H1 (cell line): ENCODE measurements at regions not wholly inside any gene's neighbourhood (a gene's known extent, or its start where the extent isn't known, plus 50 kb on each side); places are given as distances from the start of the nearest gene placed in this dataset.

ENCODE experiments used
- CTCF ChIA-PET: fragments of 300-600 bp; sonication (Branson Sonifier 250); formaldehyde crosslinking; loops from one replicate; lab custom pipeline; 2021; ENCODE audit not compliant: partially characterized antibody; lab: Charles Lee
- POLR2A ChIA-PET: fragments of 300-600 bp; sonication (Branson Sonifier 250); formaldehyde crosslinking; loops from one replicate; lab custom pipeline; 2021; ENCODE audit warnings: inconsistent platforms; ENCODE audit not compliant: partially characterized antibody; lab: Charles Lee
- DNase-seq, 2 experiments: peaks; one replicate each; pipeline versions ENCODE4 v3.0.0 to v3.0.0-alpha.2; 2010 to 2022; ENCODE audit warnings: low spot score in 2 of 2, low read depth in 1 of 2, mixed read lengths in 1 of 2
- FAIRE-seq: peaks from 2 replicates; lab custom pipeline; 2011; peaks lifted over from hg19 to GRCh38; lab: Jason Lieb, UNC
- H2AFZ ChIP-seq: 2 replicates; pipeline ENCODE4 v1.8.1; 2012; ENCODE audit warnings: low read length, inconsistent platforms
- H2AK5ac ChIP-seq: 2 replicates; pipeline ENCODE4 v1.6.1; 2013; ENCODE audit warnings: low read depth, low read length
- H2BK120ac ChIP-seq: replicated peaks from 2 replicates; pipeline ENCODE3; 2013; ENCODE audit warnings: low read depth, low read length, inconsistent platforms
- H2BK12ac ChIP-seq: 2 replicates; pipeline ENCODE4 v1.6.1; 2013; ENCODE audit warnings: low read depth, low read length
- H2BK15ac ChIP-seq: 2 replicates; pipeline ENCODE4 v1.6.1; 2013; ENCODE audit warnings: low read length
- H2BK20ac ChIP-seq: 2 replicates; pipeline ENCODE4 v1.6.1; 2013; ENCODE audit warnings: low read length
- H2BK5ac ChIP-seq: 2 replicates; pipeline ENCODE4 v1.6.1; 2013; ENCODE audit warnings: low read depth, low read length
- H3K14ac ChIP-seq: 2 replicates; pipeline ENCODE4 v1.6.1; 2013; ENCODE audit warnings: inconsistent platforms; ENCODE audit not compliant: insufficient read length
- H3K18ac ChIP-seq: 2 replicates; pipeline ENCODE4 v1.6.1; 2013; ENCODE audit warnings: low read length; ENCODE audit errors: extremely low read depth
- H3K23ac ChIP-seq: 2 replicates; pipeline ENCODE4 v1.6.1; 2013; ENCODE audit warnings: inconsistent platforms; ENCODE audit not compliant: insufficient read length
- H3K23me2 ChIP-seq: 2 replicates; pipeline ENCODE4 v1.6.1; 2013; ENCODE audit warnings: low read depth, low read length
- H3K27ac ChIP-seq: 2 replicates; pipeline ENCODE4 v1.6.1; 2011; ENCODE audit warnings: low read depth, low read length, inconsistent platforms
- H3K27me3 ChIP-seq, 4 experiments: replicated peaks in 1 of 4; 1 replicate in 1 of 4; 2 replicates in 3 of 4; pipeline versions ENCODE4 v1.6.1 to v1.8.1; 2011 to 2013; ENCODE audit warnings: low read length in 3 of 4, mild to moderate bottlenecking in 3 of 4, inconsistent platforms in 2 of 4, mixed read lengths in 2 of 4, moderate library complexity in 1 of 4; ENCODE audit not compliant: control insufficient read depth in 3 of 4, insufficient read depth in 3 of 4; ENCODE audit errors: extremely low read depth in 1 of 4
- H3K36me3 ChIP-seq, 4 experiments: 2 replicates each; pipeline versions ENCODE4 v1.6.1 to v1.8.1; 2011 to 2013; ENCODE audit warnings: mild to moderate bottlenecking in 4 of 4, low read length in 3 of 4, moderate library complexity in 2 of 4, control low read depth in 1 of 4, inconsistent platforms in 1 of 4; ENCODE audit not compliant: insufficient read depth in 4 of 4, control insufficient read depth in 2 of 4
- H3K4ac ChIP-seq: replicated peaks from 2 replicates; pipeline ENCODE3; 2013; ENCODE audit warnings: low read length, low read depth, mixed read lengths, inconsistent platforms; ENCODE audit not compliant: insufficient read length
- H3K4me1 ChIP-seq, 4 experiments: replicated peaks in 1 of 4; 1 replicate in 1 of 4; 2 replicates in 3 of 4; pipeline versions ENCODE4 v1.6.1 to v1.8.1; 2011 to 2013; ENCODE audit warnings: low read length in 3 of 4, inconsistent platforms in 2 of 4, mixed read lengths in 1 of 4; ENCODE audit not compliant: insufficient read depth in 4 of 4, control insufficient read depth in 3 of 4
- H3K4me2 ChIP-seq, 2 experiments: 2 replicates each; pipeline versions ENCODE4 v1.6.1 to v1.8.1; 2011 to 2013; ENCODE audit warnings: low read depth in 2 of 2, low read length in 2 of 2, control low read depth in 1 of 2, inconsistent platforms in 1 of 2, mild to moderate bottlenecking in 1 of 2; ENCODE audit not compliant: insufficient read depth in 1 of 2
- H3K4me3 ChIP-seq, 4 experiments: fragments of 200-600, 300-600 bp in 1 of 4; sonication (generic), shearing (Covaris generic), sonication (Bioruptor Twin) in 1 of 4; 2 replicates each; pipeline versions ENCODE4 v1.5.1 to v1.8.1; 2011 to 2016; ENCODE audit warnings: low read length in 4 of 4, low read depth in 3 of 4, control low read depth in 2 of 4, inconsistent platforms in 2 of 4, mild to moderate bottlenecking in 2 of 4, mixed read lengths in 1 of 4, moderate library complexity in 1 of 4; ENCODE audit not compliant: insufficient read depth in 2 of 4; ENCODE audit errors: extremely low read depth in 1 of 4
- H3K56ac ChIP-seq: replicated peaks from 2 replicates; pipeline ENCODE3; 2013; ENCODE audit warnings: low read depth, mild to moderate bottlenecking, mixed read lengths, low read length, inconsistent platforms; ENCODE audit not compliant: insufficient read length
- H3K79me1 ChIP-seq: 2 replicates; pipeline ENCODE4 v1.6.1; 2013; ENCODE audit warnings: low read depth, low read length, control low read depth
- H3K79me2 ChIP-seq, 2 experiments: 2 replicates each; pipeline versions ENCODE4 v1.6.1 to v1.8.1; 2012 to 2013; ENCODE audit warnings: low read length in 2 of 2, mild to moderate bottlenecking in 2 of 2, inconsistent platforms in 1 of 2; ENCODE audit not compliant: insufficient read depth in 2 of 2, control insufficient read depth in 1 of 2
- H3K9ac ChIP-seq, 4 experiments: replicated peaks in 1 of 4; 1 replicate in 1 of 4; 2 replicates in 3 of 4; pipeline versions ENCODE4 v1.6.1 to v1.8.1; 2011 to 2013; ENCODE audit warnings: low read depth in 3 of 4, low read length in 3 of 4, control low read depth in 2 of 4, mild to moderate bottlenecking in 2 of 4, moderate library complexity in 2 of 4, inconsistent platforms in 1 of 4; ENCODE audit errors: extremely low read depth in 1 of 4
- H3K9me3 ChIP-seq, 2 experiments: 2 replicates each; pipeline versions ENCODE4 v1.6.1 to v1.8.1; 2012 to 2013; ENCODE audit warnings: mild to moderate bottlenecking in 2 of 2, moderate library complexity in 2 of 2, control low read depth in 1 of 2, inconsistent platforms in 1 of 2, low read depth in 1 of 2, low read length in 1 of 2, mixed read lengths in 1 of 2; ENCODE audit not compliant: insufficient read depth in 2 of 2
- H4K20me1 ChIP-seq, 2 experiments: replicated peaks in 1 of 2; 2 replicates each; pipeline versions ENCODE3 to v1.8.1; 2011 to 2013; ENCODE audit warnings: inconsistent platforms in 2 of 2, low read length in 2 of 2, mild to moderate bottlenecking in 1 of 2; ENCODE audit not compliant: insufficient read depth in 2 of 2, control insufficient read depth in 1 of 2
- H4K5ac ChIP-seq: 2 replicates; pipeline ENCODE4 v1.6.1; 2013; ENCODE audit warnings: low read length, low read depth, mixed read lengths, inconsistent platforms; ENCODE audit not compliant: insufficient read length
- H4K8ac ChIP-seq: 2 replicates; pipeline ENCODE4 v1.8.0; 2013; ENCODE audit warnings: mild to moderate bottlenecking, moderate library complexity, low read length, inconsistent platforms; ENCODE audit not compliant: insufficient read depth; ENCODE audit errors: extremely low read depth
- H4K91ac ChIP-seq: replicated peaks from 2 replicates; pipeline ENCODE3; 2013; ENCODE audit warnings: low read length, mixed read lengths, inconsistent platforms; ENCODE audit not compliant: insufficient read length
- BRCA1 ChIP-seq: IDR thresholded peaks from 2 replicates; pipeline ENCODE4 v1.6.1; 2012; ENCODE audit warnings: low read depth, low read length, improper control_type of control experiment
- CBX8 ChIP-seq: fragments of 300-800, 300-1000 bp; sonication (generic); IDR thresholded peaks from 2 replicates; pipeline ENCODE4 v1.7.1; 2016; ENCODE audit warnings: low read depth, low read length, borderline replicate concordance
- HDAC6 ChIP-seq: IDR thresholded peaks from one replicate; pipeline ENCODE4 v1.7.1; 2012; ENCODE audit warnings: low read depth, mild to moderate bottlenecking, inconsistent platforms, low read length, moderate library complexity
- JUND ChIP-seq: IDR thresholded peaks from 2 replicates; pipeline ENCODE4 v1.6.1; 2011; ENCODE audit warnings: mild to moderate bottlenecking, improper control_type of control experiment, low read length
- MAFK ChIP-seq: IDR thresholded peaks from 2 replicates; pipeline ENCODE4 v1.6.1; 2012; ENCODE audit warnings: low read depth, mild to moderate bottlenecking, improper control_type of control experiment, low read length
- PHF8 ChIP-seq: fragments of 200-600 bp; sonication (generic); conservative IDR thresholded peaks from 2 replicates; pipeline ENCODE4 v1.7.1; 2012; ENCODE audit warnings: low read depth, mild to moderate bottlenecking, inconsistent platforms, low read length, moderate library complexity
- RAD21 ChIP-seq, 2 experiments: IDR thresholded peaks in 1 of 2; conservative IDR thresholded peaks in 1 of 2; 2 replicates each; pipeline ENCODE4 v1.6.1; 2011; ENCODE audit warnings: low read depth in 2 of 2, low read length in 2 of 2, improper control_type of control experiment in 1 of 2, inconsistent platforms in 1 of 2, mild to moderate bottlenecking in 1 of 2, moderate library complexity in 1 of 2
- RBBP5 ChIP-seq: IDR thresholded peaks from 2 replicates; pipeline ENCODE4 v1.7.1; 2012; ENCODE audit warnings: low read depth, mild to moderate bottlenecking, inconsistent platforms, low read length, moderate library complexity, borderline replicate concordance
- SAP30 ChIP-seq: fragments of 300-600 bp; sonication (generic); IDR thresholded peaks from 2 replicates; pipeline ENCODE4 v1.7.1; 2012; ENCODE audit warnings: low read length, moderate library complexity, mild to moderate bottlenecking, inconsistent platforms; ENCODE audit not compliant: insufficient read depth, insufficient replicate concordance
- SIX5 ChIP-seq: IDR thresholded peaks from 2 replicates; pipeline ENCODE4 v1.6.1; 2011; ENCODE audit warnings: mild to moderate bottlenecking, low read depth, low read length
- TBP ChIP-seq: IDR thresholded peaks from 2 replicates; pipeline ENCODE4 v1.6.1; 2011; ENCODE audit warnings: low read depth, low read length, improper control_type of control experiment
- WGBS, 2 experiments: shearing (Covaris generic) in 1 of 2; methylation state at CpG; one replicate each; pipeline versions ENCODE4 v1.1.6 to v1.1.7; 2013 to 2015; ENCODE audit warnings: low lambda C conversion rate in 2 of 2, mixed read lengths in 2 of 2, inconsistent platforms in 1 of 2, low coverage in 1 of 2, missing lambda C conversion rate in 1 of 2; ENCODE audit not compliant: insufficient replicate concordance in 2 of 2, insufficient coverage in 1 of 2, insufficient read length in 1 of 2; ENCODE audit errors: extremely low coverage in 1 of 2, missing lambda C conversion rate in 1 of 2; 5-methylcytosine and 5-hydroxymethylcytosine counted together
- TF ChIP-seq, protein P1 (sequence below): IDR thresholded peaks from 2 replicates; pipeline ENCODE4 v1.6.1; 2012; ENCODE audit warnings: inconsistent platforms

GRCh38 chr4:24688453-24688852, 104.1 kb upstream of the DHX15 start:
- Histone ChIP-seq H2BK5ac (0 out of 2 replicates have a peak overlapping the region, but pooled peaks have one; percentile 3), H3K4ac (peak overlapping the region; percentile 6), H3K23ac (no peak overlapping the region), H3K27me3 (no peaks in the 10 kb centered on the region), H3K14ac (no peak overlapping the region), H2BK120ac (peak overlapping the region; percentile 63), H2BK15ac (no peak overlapping the region), H2AFZ (no peak overlapping the region), H4K5ac (no peak overlapping the region), H2BK20ac (0 out of 2 replicates have a peak overlapping the region, but pooled peaks have one; percentile 88), H3K56ac (no peak overlapping the region), H4K8ac (no peak overlapping the region), H3K4me3 (no peak overlapping the region), H3K18ac (no peak overlapping the region; the same call in 1 of the 2 replicates), H3K9ac (no peak overlapping the region), H3K79me1 (no peaks in the 10 kb centered on the region), H4K20me1 (no peaks in the 10 kb centered on the region), H2AK5ac (no peak overlapping the region), H2BK12ac (no peak overlapping the region), H3K4me1 (peaks cover 0 to 19% (median 2%) of the 10 kb centered on the region in 4 experiments; a peak in 3 of 7 replicates), H4K91ac (peak overlapping the region; percentile 47), H3K79me2 (no peaks in the 10 kb centered on the region), H3K36me3 (no peaks in the 10 kb centered on the region), H3K27ac (no peak overlapping the region), H3K23me2 (no peaks in the 10 kb centered on the region), H3K4me2 (peak overlapping the region in 1 of 2 experiments; percentile 47; a peak in 1 of 4 replicates), H3K9me3 (no peaks in the 10 kb centered on the region)
- no peak for TF ChIP-seq RBBP5
- no peak for TF ChIP-seq MAFK
- TF ChIP-seq, protein P1, sequence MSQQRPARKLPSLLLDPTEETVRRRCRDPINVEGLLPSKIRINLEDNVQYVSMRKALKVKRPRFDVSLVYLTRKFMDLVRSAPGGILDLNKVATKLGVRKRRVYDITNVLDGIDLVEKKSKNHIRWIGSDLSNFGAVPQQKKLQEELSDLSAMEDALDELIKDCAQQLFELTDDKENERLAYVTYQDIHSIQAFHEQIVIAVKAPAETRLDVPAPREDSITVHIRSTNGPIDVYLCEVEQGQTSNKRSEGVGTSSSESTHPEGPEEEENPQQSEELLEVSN = no peak
- TF ChIP-seq SIX5 = no peak
- TF ChIP-seq CBX8 = no peak
- TF ChIP-seq PHF8 = no peak
- no peak for TF ChIP-seq HDAC6
- TF ChIP-seq RAD21 (IDR thresholded peaks at IDR 0.05 in 1 of 2, conservative IDR thresholded peaks at IDR 0.05 in 1 of 2; ENCODE audit: low read depth in 2 of 2, low read length in 2 of 2) = no peak
- no peak for TF ChIP-seq JUND
- no peak for TF ChIP-seq BRCA1
- TF ChIP-seq TBP = no peak
- no peak for TF ChIP-seq SAP30
- DNase-seq = no peak
- POLR2A ChIA-PET = interaction anchor here (1.1 to 1.3 kb wide), 2 partner anchors 9 to 115 kb away, joined by 3 to 5 read pairs; no protein-coding TSS in a partner anchor
- FAIRE-seq = no peak
- CTCF ChIA-PET = interaction anchor here (0.6 to 3.6 kb wide), 31 partner anchors 13 to 387 kb away, joined by 3 to 24 read pairs (median 4); partner anchors contain the start of gene DHX15
- WGBS, 2 experiments = 88% methylated on average over 3 of the region's 3 CpGs; no CpG with 5 or more reads in 1 of the 2 experiments
